ENCODE measurements at regions not wholly inside any gene's neighbourhood (a gene's known extent, or its start where the extent isn't known, plus 50 kb on each side); places are given as distances from the start of the nearest gene placed in this dataset.

- no peak for DNase-seq
Observed at GRCh38 chr7:18202315-18203045, 174.8 kb upstream of the PRPS1L1 start.

DNA sequence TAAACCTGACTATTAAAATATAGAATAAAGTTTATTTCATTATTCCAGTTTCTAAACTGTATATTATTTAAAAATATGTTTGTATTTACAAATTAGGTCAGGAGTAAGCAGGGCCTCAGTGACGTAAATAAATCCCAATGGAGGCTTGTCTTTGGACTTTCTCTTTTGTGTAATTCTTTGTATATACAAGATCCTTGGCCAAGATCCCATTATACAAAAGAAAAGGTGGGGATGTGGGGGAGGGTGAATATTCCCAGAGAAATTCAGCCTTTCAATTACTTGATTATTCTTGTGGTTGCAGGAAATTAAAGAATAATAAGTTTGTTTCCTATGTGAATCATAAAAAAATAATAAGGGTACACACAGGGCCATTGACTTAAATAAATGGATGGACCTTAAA is 178.7 kb upstream of the PRPS1L1 start:
- DNase-seq = no peak

DNA sequence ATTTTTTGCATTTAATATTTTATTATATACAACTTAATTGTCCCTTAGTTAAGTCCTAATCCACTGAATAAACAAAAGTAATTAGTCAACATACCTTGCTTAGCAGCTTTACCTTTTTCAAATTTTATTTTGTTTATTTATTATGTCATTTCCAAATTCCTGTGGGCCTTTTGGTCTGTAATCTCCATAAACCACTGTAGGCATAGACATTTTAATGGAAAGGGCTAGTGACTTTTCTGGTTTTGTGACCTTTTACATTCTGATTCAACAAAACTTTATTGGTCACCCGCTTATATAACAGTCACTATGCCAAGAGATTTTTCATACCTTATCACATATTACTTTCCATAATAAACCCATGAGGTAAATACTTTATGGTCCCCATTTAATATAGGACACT is 181.3 kb upstream of the PRPS1L1 start:
- no peak for DNase-seq

DNA sequence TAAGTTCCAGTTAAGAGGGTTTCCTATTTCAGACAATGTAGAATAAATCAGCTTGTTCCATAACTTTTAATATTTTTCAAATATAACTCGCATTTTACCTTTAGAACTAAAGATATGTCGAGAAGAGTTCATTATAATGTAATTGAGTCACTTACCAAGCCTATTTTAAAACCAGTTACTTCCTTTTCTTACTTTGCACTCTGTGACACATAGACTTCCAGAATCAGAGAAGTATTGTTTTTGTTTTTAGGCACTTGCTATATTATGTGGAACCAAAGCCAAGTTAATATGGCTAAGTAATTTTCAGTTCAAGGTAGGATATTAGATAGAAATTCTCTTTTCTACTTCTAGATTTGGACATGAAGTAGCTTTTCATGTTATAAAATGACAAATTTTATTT is 182.7 kb upstream of the PRPS1L1 start:
- no peak for DNase-seq

GRCh38 chr7:18210788-18211187 is 183.1 kb upstream of the PRPS1L1 start:
- DNase-seq = no peak

GRCh38 chr7:18212308-18212707 is 184.7 kb upstream of the PRPS1L1 start:
- DNase-seq = no peak

DNA sequence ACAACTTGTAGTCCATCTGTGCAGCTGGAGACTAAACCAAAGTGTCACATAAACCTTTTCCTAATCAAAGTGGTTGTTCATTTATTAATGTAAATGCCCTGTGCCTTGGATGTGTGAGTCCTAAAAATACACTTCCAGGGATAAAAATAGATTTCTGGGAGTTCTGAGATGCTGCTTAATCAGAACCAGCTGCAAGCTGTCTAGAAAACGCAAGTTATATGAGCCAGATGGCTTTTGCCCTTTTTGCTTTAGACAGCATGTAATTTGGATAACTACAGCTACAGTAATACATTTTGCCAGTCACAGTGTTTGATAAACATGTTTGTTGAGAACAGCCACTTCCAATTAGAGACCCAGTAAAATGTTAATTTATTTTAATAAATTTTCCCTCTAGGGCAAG is 185.1 kb upstream of the PRPS1L1 start:
- no peak for DNase-seq

DNA sequence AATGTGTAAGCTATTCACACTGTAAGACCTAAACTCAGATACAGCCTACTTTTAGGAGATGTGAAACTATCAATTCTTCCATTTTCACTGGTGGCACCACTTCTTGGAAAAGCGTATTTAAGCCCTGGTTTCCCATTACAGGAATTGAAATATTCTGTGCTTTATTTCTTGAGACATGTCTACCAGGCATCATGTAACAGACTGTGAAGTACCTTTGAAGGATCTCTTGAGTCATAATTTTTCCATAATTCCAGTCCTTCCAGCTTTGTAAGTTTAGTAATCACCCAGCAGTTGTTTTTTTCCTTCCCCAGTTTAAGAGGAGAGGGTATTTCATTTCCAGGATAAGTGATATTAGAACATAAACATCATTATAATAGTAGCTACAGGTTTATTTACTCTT is 186.0 kb upstream of the PRPS1L1 start:
- no peak for DNase-seq

GRCh38 chr7:18216270-18216669 is 188.6 kb upstream of the PRPS1L1 start:
- no peak for DNase-seq

DNA sequence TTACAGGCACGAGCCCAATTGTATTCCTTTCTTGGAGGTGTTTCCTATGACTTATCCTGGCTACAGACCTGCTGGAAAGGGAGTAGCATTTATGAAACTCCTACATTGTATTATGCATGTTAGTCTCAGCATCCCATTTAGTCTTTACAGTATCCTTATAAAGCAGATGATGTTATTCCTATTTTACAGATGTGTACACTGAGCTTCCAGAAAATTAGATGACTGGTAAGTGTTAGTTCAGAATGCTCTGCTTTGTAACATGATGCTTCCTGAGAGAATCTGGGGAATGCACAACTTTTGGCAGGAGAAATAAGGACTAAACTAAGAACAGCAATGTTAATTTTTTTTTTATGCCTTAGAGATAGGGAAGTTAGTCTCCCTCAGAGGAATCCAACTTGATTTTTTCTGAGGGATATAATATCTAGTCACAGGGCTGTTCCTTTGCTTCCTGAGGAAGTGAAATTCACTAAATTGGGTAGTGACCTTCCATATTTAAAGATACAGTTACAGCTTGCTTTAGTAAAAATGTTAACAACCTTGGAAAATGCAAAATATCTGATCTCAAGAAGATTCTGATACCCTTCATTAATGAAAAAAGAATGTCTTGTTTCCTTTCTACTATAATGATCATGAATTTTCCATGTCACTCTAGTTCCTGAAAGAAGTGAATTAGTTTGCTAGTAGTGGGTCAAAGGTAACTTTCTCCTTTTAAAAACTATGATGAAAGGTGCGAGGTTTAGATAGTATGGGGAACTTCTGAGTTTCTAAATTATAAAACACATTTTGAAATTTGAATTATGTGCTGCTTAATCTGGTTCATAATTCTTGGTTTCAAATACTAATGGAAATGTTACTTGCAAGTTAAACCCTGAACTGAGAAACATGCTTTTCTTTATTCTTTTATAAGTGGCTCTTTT is 194.0 kb upstream of the PRPS1L1 start:
- no peak for DNase-seq

GRCh38 chr7:18222636-18223035 is 195.0 kb upstream of the PRPS1L1 start:
- DNase-seq = no peak

- no peak for DNase-seq
Observed at GRCh38 chr7:18224138-18224537, 196.5 kb upstream of the PRPS1L1 start.

GRCh38 chr7:18225067-18225466 is 197.4 kb upstream of the PRPS1L1 start:
- no peak for DNase-seq

DNA sequence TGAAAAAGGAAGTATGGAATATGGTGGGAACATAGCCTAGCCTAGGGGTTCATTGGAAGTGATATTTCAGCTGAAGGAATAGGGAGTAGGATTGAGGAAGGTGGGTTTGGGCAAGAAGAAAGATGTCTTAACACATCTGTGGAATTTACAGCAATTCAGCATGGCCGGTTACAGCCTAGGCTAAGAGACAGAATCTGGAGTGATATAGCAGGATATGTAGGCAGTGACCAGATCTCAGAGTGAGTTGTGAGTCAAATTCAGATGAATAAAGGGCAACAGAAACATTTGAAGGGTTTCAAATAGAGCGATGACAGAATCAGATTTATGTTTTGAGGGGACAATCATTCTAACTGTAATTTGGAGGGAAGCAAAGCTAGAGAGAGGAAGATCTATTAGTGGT is 199.0 kb upstream of the PRPS1L1 start:
- DNase-seq = no peak

GRCh38 chr7:18228686-18229085 is 201.0 kb upstream of the PRPS1L1 start:
- no peak for DNase-seq

GRCh38 chr7:18230271-18230670 is 202.6 kb upstream of the PRPS1L1 start:
- DNase-seq = no peak

DNA sequence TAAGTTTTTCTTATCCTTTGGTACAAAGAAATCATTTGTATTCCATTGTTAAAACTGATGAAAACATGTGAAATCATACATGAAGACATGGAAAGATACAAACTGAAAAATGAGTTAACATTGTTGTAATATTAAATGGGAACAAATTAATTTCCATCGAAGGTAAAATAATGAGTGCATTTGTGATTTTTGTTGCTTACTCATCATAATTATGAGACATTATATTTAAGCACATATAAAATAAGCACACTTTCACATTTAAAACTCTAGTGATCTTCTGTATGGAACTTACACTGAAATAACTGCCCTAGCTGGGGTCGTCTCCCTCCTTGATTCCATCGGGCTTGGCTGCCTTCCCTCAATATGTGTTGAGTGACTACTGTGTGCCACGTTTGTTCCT is 204.2 kb upstream of the PRPS1L1 start:
- no peak for DNase-seq

DNA sequence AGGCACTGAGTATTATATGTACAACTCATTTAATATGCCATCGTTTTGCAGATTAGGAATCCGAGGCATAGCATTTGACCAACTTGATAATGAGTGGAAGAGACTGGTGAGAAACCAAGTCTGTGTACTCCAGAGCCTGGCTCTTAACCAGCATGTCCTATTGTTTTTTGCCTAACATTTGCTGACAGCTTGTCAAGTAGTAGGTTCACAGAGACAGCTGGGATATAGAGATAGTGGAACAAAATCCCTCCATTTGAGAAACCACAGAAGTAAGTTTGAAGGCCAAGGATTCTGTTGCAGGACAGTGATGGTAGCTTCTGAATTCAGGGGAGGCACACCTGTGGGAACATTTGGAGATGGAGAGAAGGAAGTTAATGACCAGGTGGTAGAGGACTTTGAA is 206.9 kb upstream of the PRPS1L1 start:
- no peak for DNase-seq

- DNase-seq = no peak
Observed at GRCh38 chr7:18235819-18236218, 208.2 kb upstream of the PRPS1L1 start.

- no peak for DNase-seq
Observed at GRCh38 chr7:18239212-18239611, 211.6 kb upstream of the PRPS1L1 start.

- DNase-seq = no peak
Observed at GRCh38 chr7:18241543-18242231, 214.0 kb upstream of the PRPS1L1 start.

GRCh38 chr7:18243731-18244130 is 216.1 kb upstream of the PRPS1L1 start:
- no peak for DNase-seq

DNA sequence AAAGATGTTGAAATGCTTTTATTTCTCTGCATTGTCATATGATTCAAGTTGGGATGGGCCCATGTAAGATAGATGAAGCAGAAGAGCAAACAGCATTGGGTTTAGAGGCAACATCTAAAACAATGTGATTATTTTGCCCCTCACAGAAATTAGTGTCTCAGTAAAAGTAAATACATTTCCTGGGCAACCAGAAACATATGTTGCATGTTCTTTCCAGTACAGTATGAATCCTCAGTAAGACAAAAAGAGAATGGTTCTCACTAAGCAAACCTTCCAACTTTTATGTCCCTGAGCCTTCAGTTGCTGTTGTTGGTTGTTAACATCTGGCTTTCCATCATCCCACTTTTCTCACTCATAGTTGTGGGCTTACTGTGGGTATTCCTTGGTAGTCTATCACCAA is 222.5 kb upstream of the PRPS1L1 start:
- no peak for DNase-seq

GRCh38 chr7:18257711-18258110 is 230.1 kb upstream of the PRPS1L1 start:
- DNase-seq = no peak
